ENCODE measurements at regions not wholly inside any gene's neighbourhood (a gene's known extent, or its start where the extent isn't known, plus 50 kb on each side); places are given as distances from the start of the nearest gene placed in this dataset.

- no peak for TF ChIP-seq CTCF (IDR thresholded peaks at IDR 0.05; ENCODE audit: low read depth, low read length)
- no peak for TF ChIP-seq EZH2phosphoT487 (IDR thresholded peaks at IDR 0.05; ENCODE audit: low read depth)
These were observed 109.6 kb upstream of the ZNF678 start for GRCh38 chr1:227453631-227454355.
